Nephron (organoid): ENCODE measurements at regions not wholly inside any gene's neighbourhood (a gene's known extent, or its start where the extent isn't known, plus 50 kb on each side); places are given as distances from the start of the nearest gene placed in this dataset.

Experiments
- H3K27ac Mint-ChIP-seq, 3 experiments: 2 replicates each; pipeline ENCODE4 v1.8.0; 2020; ENCODE audit warnings: mixed read lengths in 3 of 3, mild to moderate bottlenecking in 2 of 3, moderate library complexity in 1 of 3
- H3K27me3 Mint-ChIP-seq: 2 replicates; pipeline ENCODE4 v1.8.0; 2021; ENCODE audit warnings: low read depth, mild to moderate bottlenecking, moderate library complexity, mixed read lengths
- H3K36me3 Mint-ChIP-seq: 2 replicates; pipeline ENCODE4 v1.8.0; 2020; ENCODE audit warnings: low read depth, mixed read lengths
- H3K4me1 Mint-ChIP-seq: 2 replicates; pipeline ENCODE4 v1.8.0; 2020; ENCODE audit warnings: mixed read lengths
- H3K4me3 Mint-ChIP-seq, 3 experiments: 2 replicates each; pipeline ENCODE4 v1.8.0; 2020; ENCODE audit warnings: mild to moderate bottlenecking in 3 of 3, mixed read lengths in 3 of 3, moderate library complexity in 2 of 3
- H3K9me3 Mint-ChIP-seq: 2 replicates; pipeline ENCODE4 v1.8.0; 2020; ENCODE audit warnings: mixed read lengths
- CTCF ChIP-seq, 3 experiments: fragments of 200-600 bp; sonication (generic); IDR thresholded peaks; one replicate each; pipeline ENCODE4 v1.5.0; 2021; ENCODE audit warnings: antibody characterized with exemption in 3 of 3; ENCODE audit not compliant: unreplicated experiment in 3 of 3

- no peak for TF ChIP-seq CTCF (IDR thresholded peaks at IDR 0.05; ENCODE audit: unreplicated experiment in 3 of 3)
- H3K27me3 Mint-ChIP-seq, result no peaks in the 10 kb centered on the region
- H3K4me3 Mint-ChIP-seq, result no peak overlapping the region
- H3K4me1 Mint-ChIP-seq, result no peaks in the 10 kb centered on the region
- no peak overlapping the region for H3K27ac Mint-ChIP-seq
- H3K9me3 Mint-ChIP-seq, result peaks cover 4% of the 10 kb centered on the region
- H3K36me3 Mint-ChIP-seq, result no peaks in the 10 kb centered on the region
Measured at GRCh38 chr18:28647961-28648360, 471.0 kb upstream of the CDH2 start.

- no peaks in the 10 kb centered on the region for H3K36me3 Mint-ChIP-seq
- no peaks in the 10 kb centered on the region for H3K4me1 Mint-ChIP-seq
Measured at GRCh38 chr18:28637897-28638296, 461.0 kb upstream of the CDH2 start.

GRCh38 chr18:28635530-28635929 is 458.6 kb upstream of the CDH2 start:
- Mint-ChIP-seq H3K9me3 (no peaks in the 10 kb centered on the region), H3K36me3 (no peaks in the 10 kb centered on the region), H3K4me1 (no peaks in the 10 kb centered on the region), H3K4me3 (no peak overlapping the region), H3K27me3 (peaks cover 3% of the 10 kb centered on the region), H3K27ac (no peak overlapping the region)
- no peak for TF ChIP-seq CTCF (IDR thresholded peaks at IDR 0.05; ENCODE audit: unreplicated experiment in 3 of 3)

More at GRCh38 chr18:28637897-28638296, 461.0 kb upstream of the CDH2 start:
- H3K9me3 Mint-ChIP-seq, result no peaks in the 10 kb centered on the region
- peaks cover 3% of the 10 kb centered on the region for H3K27me3 Mint-ChIP-seq
- no peak overlapping the region for H3K4me3 Mint-ChIP-seq
- TF ChIP-seq CTCF (IDR thresholded peaks at IDR 0.05; ENCODE audit: unreplicated experiment in 3 of 3), result no peak
- no peak overlapping the region for H3K27ac Mint-ChIP-seq

- Mint-ChIP-seq H3K36me3 (no peaks in the 10 kb centered on the region), H3K4me1 (no peaks in the 10 kb centered on the region), H3K4me3 (no peak overlapping the region), H3K27me3 (no peaks in the 10 kb centered on the region), H3K9me3 (no peaks in the 10 kb centered on the region), H3K27ac (no peak overlapping the region)
- TF ChIP-seq CTCF (IDR thresholded peaks at IDR 0.05; ENCODE audit: unreplicated experiment in 3 of 3), result no peak
Measured at GRCh38 chr18:28626756-28627155, 449.8 kb upstream of the CDH2 start.

GRCh38 chr18:28607991-28608390 is 431.1 kb upstream of the CDH2 start:
- Mint-ChIP-seq H3K9me3 (no peaks in the 10 kb centered on the region), H3K4me3 (no peak overlapping the region), H3K27me3 (no peaks in the 10 kb centered on the region), H3K4me1 (no peaks in the 10 kb centered on the region), H3K36me3 (no peaks in the 10 kb centered on the region), H3K27ac (no peak overlapping the region)
- TF ChIP-seq CTCF (IDR thresholded peaks at IDR 0.05; ENCODE audit: unreplicated experiment in 3 of 3), result no peak

GRCh38 chr18:28606686-28607085 is 429.8 kb upstream of the CDH2 start:
- no peaks in the 10 kb centered on the region for H3K4me1 Mint-ChIP-seq
- H3K9me3 Mint-ChIP-seq, result no peaks in the 10 kb centered on the region
- no peak overlapping the region for H3K27ac Mint-ChIP-seq
- H3K4me3 Mint-ChIP-seq, result no peak overlapping the region
- H3K27me3 Mint-ChIP-seq, result no peaks in the 10 kb centered on the region
- H3K36me3 Mint-ChIP-seq, result no peaks in the 10 kb centered on the region
- TF ChIP-seq CTCF (IDR thresholded peaks at IDR 0.05; ENCODE audit: unreplicated experiment in 3 of 3), result no peak
